IMR-90 (cell line): ENCODE measurements at regions not wholly inside any gene's neighbourhood (a gene's known extent, or its start where the extent isn't known, plus 50 kb on each side); places are given as distances from the start of the nearest gene placed in this dataset.

Source experiments
- CEBPB ChIP-seq: IDR thresholded peaks from 2 replicates; pipeline ENCODE4 v1.6.1; 2012; ENCODE audit warnings: low read depth, low read length, improper control_type of control experiment
- CTCF ChIP-seq: conservative IDR thresholded peaks from 2 replicates; pipeline ENCODE4 v1.5.1; 2012; ENCODE audit warnings: mild to moderate bottlenecking, low read depth, low read length, improper control_type of control experiment
- POLR2A ChIP-seq: IDR thresholded peaks from 2 replicates; pipeline ENCODE4 v1.6.1; 2012; ENCODE audit warnings: mild to moderate bottlenecking, low read depth, low read length
- RFX5 ChIP-seq: IDR thresholded peaks from 2 replicates; pipeline ENCODE4 v1.8.0; 2012; ENCODE audit warnings: low read depth, mild to moderate bottlenecking, low read length, moderate library complexity

- TF ChIP-seq CTCF (no peak), CEBPB (no peak), RFX5 (no peak), POLR2A (no peak)
These were observed 61.8 kb downstream of the ACTBL2 start for GRCh38 chr5:57420801-57421200.
